Natural killer cell treated with Interleukin-12 subunit alpha and Interleukin-12 subunit beta and Interleukin-15 and Interleukin-18, amount 100 ng/mL, for 72 hours (primary cell): ENCODE measurements at regions not wholly inside any gene's neighbourhood (a gene's known extent, or its start where the extent isn't known, plus 50 kb on each side); places are given as distances from the start of the nearest gene placed in this dataset.
A peak's percentile ranks its signal among the peaks of the same experiment; 100 is the strongest.
"Not testable (repeated sequence)": the region's sequence is repeated elsewhere in the genome, so short reads cannot be mapped to it uniquely, and the experiment has no call there.

Source experiments
- ATAC-seq, 2 donors: fragments of 150-1000 bp; cut with Tn5 transposase in 1 of 2; sonication (Bioruptor Pico), chemical (Tn5 transposase) in 1 of 2; 2 replicates each; pipeline ENCODE4 v1.10.0; 2021
- DNase-seq: peaks from one replicate; pipeline ENCODE4 v3.0.0; 2022; ENCODE audit warnings: low spot score
- H3K27ac Mint-ChIP-seq, 2 donors: 1 replicate in 1 of 2; 2 replicates in 1 of 2; pipeline ENCODE4 v1.8.0; 2022; ENCODE audit warnings: mixed read lengths in 2 of 2, mild to moderate bottlenecking in 1 of 2, moderate library complexity in 1 of 2
- H3K27me3 Mint-ChIP-seq, 2 donors: 1 replicate in 1 of 2; 2 replicates in 1 of 2; pipeline ENCODE4 v1.8.0; 2022; ENCODE audit warnings: mixed read lengths in 2 of 2
- H3K36me3 Mint-ChIP-seq: one replicate; pipeline ENCODE4 v1.8.0; 2022; ENCODE audit warnings: mixed read lengths
- H3K4me1 Mint-ChIP-seq, 2 donors: 1 replicate in 1 of 2; 2 replicates in 1 of 2; pipeline ENCODE4 v1.8.0; 2022; ENCODE audit warnings: low read depth in 2 of 2, mixed read lengths in 2 of 2, mild to moderate bottlenecking in 1 of 2
- H3K4me3 Mint-ChIP-seq: one replicate; pipeline ENCODE4 v1.8.0; 2022; ENCODE audit warnings: mixed read lengths
- H3K9me3 Mint-ChIP-seq: 2 replicates; pipeline ENCODE4 v1.8.0; 2022; ENCODE audit warnings: mixed read lengths

- not testable (repeated sequence) for H3K27me3 Mint-ChIP-seq
Observed at GRCh38 chr1:148392505-148392904, 90.6 kb downstream of the PPIAL4G start.

GRCh38 chr1:148391323-148391722 lies 91.8 kb downstream of the PPIAL4G start:
- H3K27ac Mint-ChIP-seq, DNase-seq, H3K27me3 Mint-ChIP-seq, H3K4me3 Mint-ChIP-seq, H3K36me3 Mint-ChIP-seq, H3K9me3 Mint-ChIP-seq, ATAC-seq: not testable (repeated sequence)
- peaks cover 12 to 39% of the 10 kb centered on the region in 2 donors for H3K4me1 Mint-ChIP-seq

More at GRCh38 chr1:148392505-148392904, 90.6 kb downstream of the PPIAL4G start:
- not testable (repeated sequence) for H3K4me3 Mint-ChIP-seq, DNase-seq, ATAC-seq, H3K9me3 Mint-ChIP-seq, H3K36me3 Mint-ChIP-seq
- peak overlapping the region in 1 of 2 donors; percentile 46 for H3K27ac Mint-ChIP-seq
- H3K4me1 Mint-ChIP-seq = peaks cover 15 to 27% of the 10 kb centered on the region in 2 donors

DNA sequence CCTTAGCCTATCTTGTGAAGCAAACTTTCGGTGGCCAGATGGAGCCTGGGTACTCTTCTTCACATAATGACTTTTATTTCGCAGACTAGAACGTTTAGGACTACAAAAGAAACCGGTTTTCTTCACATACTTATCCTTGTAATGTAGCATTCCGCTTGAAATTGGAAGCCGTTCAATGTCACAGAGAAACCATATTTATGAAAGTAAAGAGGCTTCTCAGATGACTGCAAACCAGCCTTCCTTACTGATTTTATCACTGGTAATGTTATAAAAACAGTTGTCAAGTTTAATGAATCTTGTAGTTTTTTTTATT lies 94.1 kb downstream of the PPIAL4G start:
- DNase-seq = no peak
- ATAC-seq = no peak
- Mint-ChIP-seq H3K27me3 (no peaks in the 10 kb centered on the region), H3K9me3 (no peaks in the 10 kb centered on the region), H3K36me3 (no peaks in the 10 kb centered on the region), H3K27ac (peak overlapping the region; percentile 99), H3K4me1 (peaks cover 12 to 50% of the 10 kb centered on the region in 2 donors), H3K4me3 (peak overlapping the region; percentile 96)

GRCh38 chr1:148388260-148389026 lies 94.7 kb downstream of the PPIAL4G start:
- peak overlapping the region; percentile 99 for H3K27ac Mint-ChIP-seq
- H3K4me3 Mint-ChIP-seq = peak overlapping the region; percentile 96
- H3K4me1 Mint-ChIP-seq = peaks cover 12 to 50% of the 10 kb centered on the region in 2 donors
- H3K9me3 Mint-ChIP-seq = no peaks in the 10 kb centered on the region
- ATAC-seq = peak; percentile 90 to 93
- H3K36me3 Mint-ChIP-seq = no peaks in the 10 kb centered on the region
- DNase-seq = peak; percentile 93
- no peaks in the 10 kb centered on the region for H3K27me3 Mint-ChIP-seq

- ATAC-seq, H3K27me3 Mint-ChIP-seq, H3K36me3 Mint-ChIP-seq, DNase-seq, H3K9me3 Mint-ChIP-seq: not testable (repeated sequence)
- Mint-ChIP-seq H3K27ac (peak overlapping the region; percentile 99), H3K4me3 (peak overlapping the region; percentile 96), H3K4me1 (peaks cover 12 to 50% of the 10 kb centered on the region in 2 donors)
Observed at GRCh38 chr1:148387949-148388259, 95.2 kb downstream of the PPIAL4G start.

DNA sequence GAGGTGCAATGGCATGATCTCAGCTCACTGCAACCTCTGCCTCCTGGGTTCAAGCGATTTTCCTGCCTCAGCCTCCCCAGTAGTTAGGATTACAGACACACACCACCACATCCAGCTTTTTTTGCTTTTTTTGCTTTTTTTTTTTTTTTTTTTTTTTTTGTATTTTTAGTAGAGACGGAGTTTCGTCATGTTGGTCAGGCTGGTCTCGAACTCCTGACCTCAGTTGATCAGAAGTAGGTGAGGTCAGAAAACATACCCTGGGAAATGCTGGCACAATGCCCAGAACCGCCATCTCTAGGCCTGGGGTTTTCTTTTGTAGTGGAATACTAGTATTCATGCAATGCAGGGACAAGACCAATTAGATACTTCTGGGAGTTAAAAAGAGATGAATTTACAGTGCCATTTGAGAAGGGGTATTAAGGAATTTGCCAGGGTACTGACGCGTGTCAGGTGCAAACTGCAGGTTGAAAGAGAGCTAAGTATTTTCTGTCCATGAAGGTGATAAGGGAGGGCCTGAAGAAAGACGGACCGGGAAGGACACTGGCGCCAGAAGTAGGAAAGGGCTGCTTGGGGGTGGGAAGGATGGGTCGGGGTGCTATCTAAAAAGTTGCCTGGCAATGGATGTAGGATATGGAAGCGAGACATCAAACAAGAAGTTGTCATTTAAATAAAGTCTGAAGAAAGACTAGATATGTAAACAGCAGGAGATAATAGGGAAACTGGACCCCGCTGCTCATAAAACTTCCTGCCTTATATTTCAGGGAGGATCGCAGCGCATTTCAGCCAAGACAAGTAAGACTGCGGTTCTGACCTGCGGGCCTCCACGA lies 95.8 kb downstream of the PPIAL4G start:
- not testable (repeated sequence) for ATAC-seq, H3K9me3 Mint-ChIP-seq, H3K27me3 Mint-ChIP-seq, DNase-seq, H3K36me3 Mint-ChIP-seq
- H3K27ac Mint-ChIP-seq = peak overlapping the region; percentile 99
- peak overlapping the region; percentile 96 for H3K4me3 Mint-ChIP-seq
- H3K4me1 Mint-ChIP-seq = peaks cover 12 to 50% of the 10 kb centered on the region in 2 donors

- Mint-ChIP-seq H3K27me3 (no peaks in the 10 kb centered on the region), H3K4me3 (peak overlapping the region; percentile 96), H3K27ac (peak overlapping the region; percentile 1 to 99), H3K4me1 (peaks cover 12 to 50% of the 10 kb centered on the region in 2 donors), H3K9me3 (no peaks in the 10 kb centered on the region), H3K36me3 (no peaks in the 10 kb centered on the region)
- no peak for ATAC-seq
- no peak for DNase-seq
Observed at GRCh38 chr1:148386617-148387016, 96.5 kb downstream of the PPIAL4G start.

GRCh38 chr1:148386031-148386398 lies 97.1 kb downstream of the PPIAL4G start:
- not testable (repeated sequence) for ATAC-seq, H3K4me3 Mint-ChIP-seq, H3K9me3 Mint-ChIP-seq, DNase-seq, H3K36me3 Mint-ChIP-seq, H3K27me3 Mint-ChIP-seq
- peak overlapping the region; percentile 1 to 99 for H3K27ac Mint-ChIP-seq
- H3K4me1 Mint-ChIP-seq = peaks cover 12 to 50% of the 10 kb centered on the region in 2 donors

DNA sequence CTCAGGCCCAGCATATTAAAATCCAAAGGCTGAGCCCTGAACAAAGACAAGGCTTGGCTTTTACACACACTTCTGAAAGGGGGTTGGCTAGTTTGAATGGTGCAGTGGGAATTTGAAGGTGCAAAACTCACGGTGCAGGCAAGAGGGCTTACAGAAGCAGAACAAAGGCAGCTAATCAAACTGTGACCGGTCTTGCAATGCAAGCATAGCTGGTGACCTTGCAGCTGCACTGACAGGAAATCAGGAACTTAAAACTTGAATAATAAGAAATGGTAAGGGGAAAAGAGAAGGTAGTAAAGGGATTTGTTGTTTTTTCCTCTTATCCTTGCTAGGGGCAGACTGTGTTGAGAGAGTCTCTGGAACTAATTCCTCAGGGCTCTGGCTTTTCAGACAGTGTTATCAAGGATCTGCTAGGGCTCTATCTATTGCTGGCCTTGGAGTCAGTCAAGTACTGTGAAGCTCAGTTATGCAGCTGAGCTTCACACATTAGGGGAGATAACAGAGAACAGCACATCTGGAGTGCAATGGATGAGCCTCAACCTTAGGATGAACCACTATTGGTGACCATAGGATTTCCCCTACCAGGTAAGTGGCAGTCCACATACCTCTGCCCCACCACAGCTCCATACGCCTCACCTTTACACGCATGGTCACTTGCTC lies 97.6 kb downstream of the PPIAL4G start:
- Mint-ChIP-seq H3K36me3 (no peaks in the 10 kb centered on the region), H3K4me3 (no peak overlapping the region), H3K9me3 (no peaks in the 10 kb centered on the region), H3K27ac (peak overlapping the region in 1 of 2 donors; percentile 99), H3K27me3 (no peaks in the 10 kb centered on the region), H3K4me1 (peaks cover 12 to 50% of the 10 kb centered on the region in 2 donors)
- ATAC-seq (no peak), DNase-seq (no peak)

- no peaks in the 10 kb centered on the region for H3K9me3 Mint-ChIP-seq
- DNase-seq (no peak), ATAC-seq (no peak)
- no peaks in the 10 kb centered on the region for H3K27me3 Mint-ChIP-seq
- H3K36me3 Mint-ChIP-seq = no peaks in the 10 kb centered on the region
- H3K27ac Mint-ChIP-seq = no peak overlapping the region
- H3K4me1 Mint-ChIP-seq = peaks cover 12 to 37% of the 10 kb centered on the region in 2 donors
- H3K4me3 Mint-ChIP-seq = no peak overlapping the region
Observed at GRCh38 chr1:148383966-148384365, 99.1 kb downstream of the PPIAL4G start.

GRCh38 chr1:148379697-148380096 lies 103.4 kb downstream of the PPIAL4G start:
- no peaks in the 10 kb centered on the region for H3K27me3 Mint-ChIP-seq
- ATAC-seq = no peak
- H3K27ac Mint-ChIP-seq = peak overlapping the region in 1 of 2 donors; percentile 54
- H3K4me1 Mint-ChIP-seq = peaks cover 3 to 4% of the 10 kb centered on the region in 2 donors
- no peak for DNase-seq
- H3K36me3 Mint-ChIP-seq = no peaks in the 10 kb centered on the region
- no peaks in the 10 kb centered on the region for H3K9me3 Mint-ChIP-seq
- peak overlapping the region; percentile 10 for H3K4me3 Mint-ChIP-seq

- DNase-seq = no peak
- ATAC-seq = no peak
- peak overlapping the region; percentile 10 for H3K4me3 Mint-ChIP-seq
- H3K27ac Mint-ChIP-seq = peak overlapping the region in 1 of 2 donors; percentile 54
- no peaks in the 10 kb centered on the region for H3K9me3 Mint-ChIP-seq
- H3K4me1 Mint-ChIP-seq = peaks cover 0 to 3% of the 10 kb centered on the region in 2 donors
- H3K36me3 Mint-ChIP-seq = no peaks in the 10 kb centered on the region
- no peaks in the 10 kb centered on the region for H3K27me3 Mint-ChIP-seq
Observed at GRCh38 chr1:148379170-148379500, 104.0 kb downstream of the PPIAL4G start.

DNA sequence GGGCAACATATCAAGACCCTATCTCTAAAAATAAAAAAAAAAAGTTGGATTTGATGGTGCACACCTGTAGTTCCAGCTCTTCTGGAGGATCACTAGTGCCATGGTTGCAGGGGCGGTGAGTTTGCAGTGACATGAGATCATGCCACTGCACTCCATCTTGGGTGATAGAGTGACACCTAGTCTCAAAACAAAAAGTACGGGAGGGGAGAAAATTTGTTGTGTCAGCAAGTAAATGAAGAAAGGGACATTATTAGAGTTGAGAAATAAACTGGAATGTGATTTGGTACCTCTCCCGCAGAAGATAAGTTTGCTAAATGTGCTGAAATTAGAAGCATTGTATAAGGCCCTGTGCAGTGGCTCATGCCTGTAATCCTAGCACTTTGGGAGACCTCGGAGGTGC lies 105.1 kb downstream of the PPIAL4G start:
- not testable (repeated sequence) for H3K4me3 Mint-ChIP-seq, H3K27me3 Mint-ChIP-seq, DNase-seq, ATAC-seq, H3K27ac Mint-ChIP-seq, H3K9me3 Mint-ChIP-seq, H3K4me1 Mint-ChIP-seq, H3K36me3 Mint-ChIP-seq

DNA sequence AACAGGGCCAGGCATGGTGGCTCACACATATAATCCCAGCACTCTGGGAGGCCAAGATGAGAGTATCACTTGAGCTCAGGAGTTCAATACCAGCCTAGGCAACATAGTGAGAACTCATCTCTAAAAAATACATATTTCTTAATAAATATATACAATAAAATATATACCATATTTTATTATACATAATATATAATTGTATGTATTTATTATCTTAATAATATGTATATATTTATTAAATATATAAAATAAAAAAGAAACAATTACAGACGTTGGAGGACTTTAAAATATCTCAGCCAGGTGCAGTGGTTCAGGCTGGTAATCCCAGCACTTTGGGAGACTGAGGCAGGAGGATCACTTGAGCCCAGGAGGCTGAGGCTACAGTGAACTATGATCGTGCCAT lies 106.1 kb downstream of the PPIAL4G start:
- H3K27ac Mint-ChIP-seq, H3K4me3 Mint-ChIP-seq, DNase-seq, ATAC-seq, H3K9me3 Mint-ChIP-seq, H3K27me3 Mint-ChIP-seq, H3K36me3 Mint-ChIP-seq: not testable (repeated sequence)
- peaks cover 14 to 16% of the 10 kb centered on the region in 2 donors for H3K4me1 Mint-ChIP-seq
